IMR-90 (cell line): ENCODE measurements at regions not wholly inside any gene's neighbourhood (a gene's known extent, or its start where the extent isn't known, plus 50 kb on each side); places are given as distances from the start of the nearest gene placed in this dataset.

Experiments
- ATAC-seq: fragments of 200-7000 bp; cut with Tn5 transposase; 2 replicates; pipeline ENCODE4 v1.9.1; 2020; ENCODE audit warnings: low read depth, mild to moderate bottlenecking, moderate library complexity
- BruUV-seq: library from RNA; stranded (reverse); fragments of 400-500 nt; replicated peaks from 2 replicates; lab custom pipeline; 2021; lab: Mats Ljungman, UMichigan
- CTCF ChIA-PET: fragments of 300-600 bp; formaldehyde crosslinking; extraction: SDS; loops from one replicate; lab custom pipeline; 2021; ENCODE audit warnings: antibody characterized with exemption; lab: Yijun Ruan, JAX
- POLR2A ChIA-PET: fragments of 300-600 bp; sonication (Branson Sonifier 250); formaldehyde crosslinking; loops from one replicate; lab custom pipeline; 2022; ENCODE audit warnings: antibody characterized with exemption; ENCODE audit not compliant: unreplicated experiment; lab: Charles Lee
- DNase-seq: peaks from one replicate; pipeline ENCODE4 v3.0.0; 2013
- H2AFZ ChIP-seq: replicated peaks from 2 replicates; pipeline ENCODE3; 2013; ENCODE audit warnings: low read length, mild to moderate bottlenecking; ENCODE audit not compliant: poor library complexity
- H2AK5ac ChIP-seq: 2 replicates; pipeline ENCODE4 v1.6.1; 2013; ENCODE audit warnings: low read depth, low read length, inconsistent platforms
- H2AK9ac ChIP-seq: replicated peaks from 2 replicates; pipeline ENCODE3; 2013; ENCODE audit warnings: mild to moderate bottlenecking, low read depth, low read length, moderate library complexity; ENCODE audit not compliant: poor library complexity
- H2BK120ac ChIP-seq: 2 replicates; pipeline ENCODE4 v1.6.1; 2013; ENCODE audit warnings: low read depth, low read length, inconsistent platforms
- H2BK15ac ChIP-seq: 3 replicates; pipeline ENCODE4 v1.6.1; 2013; ENCODE audit warnings: low read depth, low read length, inconsistent platforms
- H2BK20ac ChIP-seq: 2 replicates; pipeline ENCODE4 v1.6.1; 2013; ENCODE audit warnings: low read depth, mild to moderate bottlenecking, inconsistent platforms, low read length, moderate library complexity
- H2BK5ac ChIP-seq: 2 replicates; pipeline ENCODE4 v1.6.1; 2013; ENCODE audit warnings: mild to moderate bottlenecking, low read depth, low read length, inconsistent platforms; ENCODE audit not compliant: poor library complexity, severe bottlenecking
- H3K14ac ChIP-seq: replicated peaks from 2 replicates; pipeline ENCODE4 v1.6.1; 2013; ENCODE audit warnings: low read depth, low read length, inconsistent platforms
- H3K18ac ChIP-seq: 2 replicates; pipeline ENCODE4 v1.6.1; 2013; ENCODE audit warnings: low read depth, low read length, control low read depth
- H3K23ac ChIP-seq: 2 replicates; pipeline ENCODE4 v1.6.1; 2013; ENCODE audit warnings: low read depth, low read length, inconsistent platforms
- H3K27ac ChIP-seq: 2 replicates; pipeline ENCODE4 v1.5.1; 2013; ENCODE audit warnings: mild to moderate bottlenecking, control low read depth, low read length; ENCODE audit not compliant: insufficient read depth
- H3K27me3 ChIP-seq: 2 replicates; pipeline ENCODE4 v1.6.1; 2013; ENCODE audit warnings: low read length; ENCODE audit not compliant: control insufficient read depth, insufficient read depth
- H3K36me3 ChIP-seq: 2 replicates; pipeline ENCODE4 v1.6.1; 2013; ENCODE audit warnings: low read length, mixed read lengths; ENCODE audit not compliant: control insufficient read depth, insufficient read depth
- H3K4ac ChIP-seq: 2 replicates; pipeline ENCODE4 v1.6.1; 2013; ENCODE audit warnings: low read depth, low read length, inconsistent platforms
- H3K4me1 ChIP-seq: 2 replicates; pipeline ENCODE4 v1.6.1; 2013; ENCODE audit warnings: low read length, mixed read lengths; ENCODE audit not compliant: control insufficient read depth, insufficient read depth
- H3K4me2 ChIP-seq: 2 replicates; pipeline ENCODE4 v1.6.1; 2013; ENCODE audit warnings: low read depth, mild to moderate bottlenecking, control low read depth, low read length, moderate library complexity
- H3K4me3 ChIP-seq: 2 replicates; pipeline ENCODE4 v1.5.1; 2013; ENCODE audit warnings: low read depth, mild to moderate bottlenecking, control low read depth, low read length, moderate library complexity; ENCODE audit not compliant: insufficient read depth
- H3K56ac ChIP-seq: 2 replicates; pipeline ENCODE4 v1.6.1; 2013; ENCODE audit warnings: low read length, inconsistent platforms; ENCODE audit not compliant: insufficient read depth; ENCODE audit errors: extremely low read depth
- H3K79me1 ChIP-seq, 2 experiments: 2 replicates each; pipeline ENCODE4 v1.6.1; 2013; ENCODE audit warnings: low read length in 2 of 2, inconsistent platforms in 1 of 2, low read depth in 1 of 2
- H3K9ac ChIP-seq: 2 replicates; pipeline ENCODE4 v1.6.1; 2013; ENCODE audit warnings: low read depth, low read length, control low read depth
- H3K9me1 ChIP-seq: 2 replicates; pipeline ENCODE4 v1.6.1; 2013; ENCODE audit warnings: low read length, inconsistent platforms; ENCODE audit not compliant: insufficient read depth
- H3K9me3 ChIP-seq: 2 replicates; pipeline ENCODE4 v1.6.1; 2013; ENCODE audit warnings: low read length; ENCODE audit not compliant: control insufficient read depth, insufficient read depth
- H4K20me1 ChIP-seq: 2 replicates; pipeline ENCODE4 v1.6.1; 2013; ENCODE audit warnings: low read length, inconsistent platforms; ENCODE audit not compliant: insufficient read depth
- H4K5ac ChIP-seq: 2 replicates; pipeline ENCODE4 v1.6.1; 2013; ENCODE audit warnings: mild to moderate bottlenecking, low read depth, low read length, control low read depth
- H4K8ac ChIP-seq, 2 experiments: 2 replicates each; pipeline ENCODE4 v1.6.1; 2013; ENCODE audit warnings: low read depth in 2 of 2, low read length in 2 of 2, control low read depth in 1 of 2, inconsistent platforms in 1 of 2
- H4K91ac ChIP-seq: 2 replicates; pipeline ENCODE4 v1.6.1; 2013; ENCODE audit warnings: low read depth, low read length, inconsistent platforms; ENCODE audit not compliant: insufficient read depth
- CTCF ChIP-seq: conservative IDR thresholded peaks from 2 replicates; pipeline ENCODE4 v1.5.1; 2012; ENCODE audit warnings: mild to moderate bottlenecking, low read depth, low read length, improper control_type of control experiment
- ELK1 ChIP-seq: fragments of 150-350 bp; IDR thresholded peaks from 2 replicates; pipeline ENCODE4 v1.6.1; 2016; ENCODE audit warnings: low read depth, mild to moderate bottlenecking, low read length, moderate library complexity, borderline replicate concordance
- MXI1 ChIP-seq: IDR thresholded peaks from 2 replicates; pipeline ENCODE4 v1.6.1; 2012; ENCODE audit warnings: low read depth, mild to moderate bottlenecking, low read length, moderate library complexity, borderline replicate concordance
- RCOR1 ChIP-seq: IDR thresholded peaks from 2 replicates; pipeline ENCODE4 v1.6.1; 2012; ENCODE audit warnings: mild to moderate bottlenecking, low read length, improper control_type of control experiment; ENCODE audit not compliant: insufficient replicate concordance
- RFX5 ChIP-seq: IDR thresholded peaks from 2 replicates; pipeline ENCODE4 v1.8.0; 2012; ENCODE audit warnings: low read depth, mild to moderate bottlenecking, low read length, moderate library complexity
- SMC3 ChIP-seq: fragments of 150-350 bp; IDR thresholded peaks from 2 replicates; pipeline ENCODE4 v1.6.1; 2016; ENCODE audit warnings: low read depth, mild to moderate bottlenecking, antibody characterized with exemption, low read length, moderate library complexity
- USF2 ChIP-seq: fragments of 150-350 bp; IDR thresholded peaks from 2 replicates; pipeline ENCODE4 v1.6.1; 2017; ENCODE audit warnings: mild to moderate bottlenecking, antibody characterized with exemption, low read length, low read depth
- dilution Hi-C: fragments of 300-500 bp; cut with HindIII; formaldehyde crosslinking; loops from one replicate; pipeline ENCODE4 v1.14.3; 2018; ENCODE audit warnings: low sequenced_read_pairs; ENCODE audit not compliant: unreplicated experiment
- in situ Hi-C: fragments of 300-500 bp; cut with MboI; formaldehyde crosslinking; loops from 3 replicates; pipeline ENCODE4 v1.14.3; 2019; ENCODE audit warnings: low sequenced_read_pairs, inconsistent platforms, mixed read lengths
- intact Hi-C: fragments of 100-400 bp; cut with micrococcal nuclease; formaldehyde crosslinking; loops from 2 replicates; pipeline ENCODE4 v1.10.0; 2022

- Histone ChIP-seq H3K9me1 (no peaks in the 10 kb centered on the region), H2BK120ac (no peak overlapping the region), H4K5ac (no peak overlapping the region), H3K27ac (no peak overlapping the region), H3K4me2 (no peak overlapping the region), H3K56ac (no peak overlapping the region), H2AFZ (no peak overlapping the region), H3K14ac (no peak overlapping the region), H3K36me3 (no peaks in the 10 kb centered on the region), H3K27me3 (no peaks in the 10 kb centered on the region), H2AK5ac (no peak overlapping the region), H2BK15ac (no peak overlapping the region), H3K4ac (no peak overlapping the region), H3K9me3 (peaks cover 4% of the 10 kb centered on the region), H2BK5ac (no peak overlapping the region), H4K20me1 (no peaks in the 10 kb centered on the region), H3K9ac (no peak overlapping the region), H2BK20ac (no peak overlapping the region), H3K79me1 (no peaks in the 10 kb centered on the region), H3K23ac (no peak overlapping the region), H4K8ac (no peak overlapping the region), H3K18ac (no peak overlapping the region), H3K4me3 (no peak overlapping the region), H3K4me1 (no peaks in the 10 kb centered on the region), H2AK9ac (no peak overlapping the region), H4K91ac (no peak overlapping the region)
- no TSS peak for BruUV-seq
- no peak for ATAC-seq
- TF ChIP-seq CTCF = no peak
- no peak for TF ChIP-seq SMC3
- no peak for TF ChIP-seq ELK1
- no peak for TF ChIP-seq RFX5
- TF ChIP-seq RCOR1 = no peak
- no peak for TF ChIP-seq USF2
- no peak for TF ChIP-seq MXI1
- no peak for DNase-seq
- CTCF ChIA-PET = no interaction called here
- POLR2A ChIA-PET = no interaction called here
- in situ Hi-C loops (no loop called here), dilution Hi-C loops (no loop called here), intact Hi-C loops (no loop called here)
Measured at GRCh38 chr2:7480431-7480830, 563.2 kb downstream of the RNF144A start.
